HEK293 (cell line): ENCODE measurements at regions not wholly inside any gene's neighbourhood (a gene's known extent, or its start where the extent isn't known, plus 50 kb on each side); places are given as distances from the start of the nearest gene placed in this dataset.
"Not testable (repeated sequence)": the region's sequence is repeated elsewhere in the genome, so short reads cannot be mapped to it uniquely, and the experiment has no call there.

Experiments used
- CTCF ChIA-PET: fragments of 350-600 bp; formaldehyde crosslinking; extraction: SDS; loops from one replicate; lab custom pipeline; 2021; ENCODE audit warnings: antibody characterized with exemption; lab: Yijun Ruan, JAX
- POLR2A ChIA-PET: fragments of 300-600 bp; formaldehyde crosslinking; extraction: SDS; loops from one replicate; lab custom pipeline; 2020; ENCODE audit warnings: antibody characterized with exemption, inconsistent platforms; lab: Yijun Ruan, JAX
- H3K27ac ChIP-seq: fragments of 200-500 bp; sonication (Bioruptor generic); 2 replicates; pipeline ENCODE4 v1.5.1; 2014; ENCODE audit warnings: low read depth, low read length, control low read depth, inconsistent platforms; ENCODE audit errors: extremely low read depth
- H3K36me3 ChIP-seq, 2 experiments: fragments of 200-500 bp in 1 of 2; sonication (Bioruptor generic) in 1 of 2; 1 replicate in 1 of 2; 2 replicates in 1 of 2; pipeline ENCODE4 v1.5.1; 2014 to 2017; ENCODE audit warnings: inconsistent platforms in 2 of 2, low read length in 2 of 2; ENCODE audit not compliant: control insufficient read depth in 2 of 2, insufficient read depth in 1 of 2
- H3K4me1 ChIP-seq: fragments of 200-500 bp; sonication (Bioruptor generic); 2 replicates; pipeline ENCODE4 v1.5.1; 2014; ENCODE audit warnings: mild to moderate bottlenecking, low read length, inconsistent platforms; ENCODE audit not compliant: control insufficient read depth, insufficient read depth
- H3K4me3 ChIP-seq: 2 replicates; pipeline ENCODE4 v1.5.1; 2011; ENCODE audit warnings: low read depth, mild to moderate bottlenecking, control low read depth, low read length, moderate library complexity
- H3K9me3 ChIP-seq: fragments of 200-500 bp; sonication (Bioruptor generic); 2 replicates; pipeline ENCODE4 v1.5.1; 2014; ENCODE audit warnings: low read depth, low read length, inconsistent platforms; ENCODE audit not compliant: control insufficient read depth, insufficient read depth
- BCL11A ChIP-seq: fragments of 450-650 bp; formaldehyde crosslinking; IDR thresholded peaks from 2 replicates; pipeline ENCODE4 v1.5.1; 2016; ENCODE audit warnings: low read depth, missing biosample characterization, missing genetic modification characterization
- CTCF ChIP-seq: fragments of 450-650 bp; formaldehyde crosslinking; IDR thresholded peaks from 2 replicates; pipeline ENCODE4 v1.5.1; 2016; ENCODE audit warnings: missing biosample characterization, missing genetic modification characterization
- IKZF3 ChIP-seq: fragments of 450-650 bp; IDR thresholded peaks from 2 replicates; pipeline ENCODE4 v1.5.0; 2018; ENCODE audit warnings: missing biosample characterization, mild to moderate bottlenecking, missing genetic modification characterization, moderate library complexity
- SP3 ChIP-seq: fragments of 450-650 bp; formaldehyde crosslinking; IDR thresholded peaks from 2 replicates; pipeline ENCODE4 v1.5.1; 2016; ENCODE audit warnings: missing biosample characterization, missing genetic modification characterization
- ZBTB11 ChIP-seq: fragments of 450-650 bp; formaldehyde crosslinking; conservative IDR thresholded peaks from 2 replicates; pipeline ENCODE4 v1.5.1; 2016; ENCODE audit warnings: low read depth, missing biosample characterization, missing genetic modification characterization
- ZIC2 ChIP-seq: fragments of 450-650 bp; formaldehyde crosslinking; IDR thresholded peaks from 2 replicates; pipeline ENCODE4 v1.5.1; 2016; ENCODE audit warnings: missing biosample characterization, missing genetic modification characterization
- ZNF140 ChIP-seq: fragments of 450-650 bp; formaldehyde crosslinking; IDR thresholded peaks from 2 replicates; pipeline ENCODE4 v1.5.1; 2016; ENCODE audit warnings: missing biosample characterization, missing genetic modification characterization
- ZNF184 ChIP-seq: fragments of 450-650 bp; IDR thresholded peaks from 2 replicates; pipeline ENCODE4 v1.5.1; 2018; ENCODE audit warnings: missing biosample characterization, mild to moderate bottlenecking, missing genetic modification characterization
- ZNF2 ChIP-seq: fragments of 450-650 bp; formaldehyde crosslinking; IDR thresholded peaks from 2 replicates; pipeline ENCODE4 v1.5.1; 2016; ENCODE audit warnings: missing biosample characterization, missing genetic modification characterization
- ZNF211 ChIP-seq: fragments of 450-650 bp; formaldehyde crosslinking; IDR thresholded peaks from 2 replicates; pipeline ENCODE4 v1.5.1; 2016; ENCODE audit warnings: low read depth, missing biosample characterization, missing genetic modification characterization
- ZNF223 ChIP-seq: fragments of 450-650 bp; formaldehyde crosslinking; IDR thresholded peaks from 2 replicates; pipeline ENCODE4 v1.5.1; 2016; ENCODE audit warnings: missing biosample characterization, missing genetic modification characterization
- ZNF248 ChIP-seq: fragments of 450-650 bp; formaldehyde crosslinking; IDR thresholded peaks from 2 replicates; pipeline ENCODE4 v1.5.1; 2017; ENCODE audit warnings: missing biosample characterization, missing genetic modification characterization
- ZNF366 ChIP-seq: fragments of 450-650 bp; formaldehyde crosslinking; conservative IDR thresholded peaks from 2 replicates; pipeline ENCODE4 v1.5.1; 2016; ENCODE audit warnings: missing biosample characterization, missing genetic modification characterization
- ZNF398 ChIP-seq: fragments of 450-650 bp; formaldehyde crosslinking; IDR thresholded peaks from 2 replicates; pipeline ENCODE4 v1.5.1; 2017; ENCODE audit warnings: missing biosample characterization, missing genetic modification characterization
- ZNF449 ChIP-seq: fragments of 450-650 bp; formaldehyde crosslinking; IDR thresholded peaks from 2 replicates; pipeline ENCODE4 v1.5.1; 2017; ENCODE audit warnings: missing biosample characterization, mild to moderate bottlenecking, missing genetic modification characterization, moderate library complexity
- ZNF510 ChIP-seq: fragments of 450-650 bp; formaldehyde crosslinking; IDR thresholded peaks from 2 replicates; pipeline ENCODE4 v1.5.1; 2018; ENCODE audit warnings: mild to moderate bottlenecking, missing genetic modification characterization, missing biosample characterization; ENCODE audit not compliant: insufficient replicate concordance
- ZNF521 ChIP-seq: fragments of 450-650 bp; formaldehyde crosslinking; IDR thresholded peaks from 2 replicates; pipeline ENCODE4 v1.5.1; 2017; ENCODE audit warnings: missing biosample characterization, mild to moderate bottlenecking, missing genetic modification characterization
- ZNF529 ChIP-seq: fragments of 450-650 bp; formaldehyde crosslinking; IDR thresholded peaks from 2 replicates; pipeline ENCODE4 v1.5.1; 2017; ENCODE audit warnings: missing genetic modification characterization, missing biosample characterization; ENCODE audit not compliant: insufficient replicate concordance
- ZNF623 ChIP-seq: fragments of 450-650 bp; formaldehyde crosslinking; IDR thresholded peaks from 2 replicates; pipeline ENCODE4 v1.5.1; 2016; ENCODE audit warnings: missing biosample characterization, missing genetic modification characterization
- ZNF624 ChIP-seq: fragments of 450-650 bp; formaldehyde crosslinking; IDR thresholded peaks from 2 replicates; pipeline ENCODE4 v1.5.1; 2017; ENCODE audit warnings: missing biosample characterization, missing genetic modification characterization
- ZNF654 ChIP-seq: fragments of 450-650 bp; formaldehyde crosslinking; IDR thresholded peaks from 2 replicates; pipeline ENCODE4 v1.5.1; 2016; ENCODE audit warnings: low read depth, missing biosample characterization, missing genetic modification characterization
- ZSCAN5A ChIP-seq: fragments of 450-650 bp; formaldehyde crosslinking; IDR thresholded peaks from 2 replicates; pipeline ENCODE4 v1.5.1; 2016; ENCODE audit warnings: missing biosample characterization, missing genetic modification characterization

- TF ChIP-seq ZNF398 (tag by site-specific recombination), result no peak
- no peak for TF ChIP-seq ZNF624 (tag by site-specific recombination)
- no peak for TF ChIP-seq ZNF2 (tag by site-specific recombination)
- no peak for TF ChIP-seq ZNF223 (tag by site-specific recombination)
- TF ChIP-seq CTCF (tag by site-specific recombination), result no peak
- no peak for TF ChIP-seq ZNF449 (tag by site-specific recombination)
- no peak for TF ChIP-seq ZNF211 (tag by site-specific recombination)
- no peak for TF ChIP-seq ZNF654
Measured at GRCh38 chr11:100600941-100601340, 86.1 kb upstream of the ARHGAP42 start (continued).

GRCh38 chr11:100602716-100603115 is 84.4 kb upstream of the ARHGAP42 start:
- H3K4me3 ChIP-seq, result no peak overlapping the region
- POLR2A ChIA-PET, result no interaction called here
- no peaks in the 10 kb centered on the region for H3K4me1 ChIP-seq
- H3K9me3 ChIP-seq, result no peaks in the 10 kb centered on the region
- TF ChIP-seq SP3 (tag by site-specific recombination) (no peak), ZNF140 (tag by site-specific recombination) (no peak), ZNF623 (no peak), ZIC2 (tag by site-specific recombination) (no peak), ZNF248 (tag by site-specific recombination) (no peak), IKZF3 (tag by site-specific recombination) (no peak), ZNF510 (tag by site-specific recombination) (no peak), ZNF366 (no peak), BCL11A (tag by site-specific recombination) (no peak), ZBTB11 (tag by site-specific recombination) (no peak), ZNF184 (tag by site-specific recombination) (no peak), ZNF529 (tag by site-specific recombination) (no peak), ZSCAN5A (no peak), ZNF521 (no peak)
- CTCF ChIA-PET, result interaction anchor here (0.6 kb wide), 1 partner anchor 20 kb away, joined by 4 read pairs; no protein-coding TSS in a partner anchor
- no peaks in the 10 kb centered on the region for H3K36me3 ChIP-seq
- no peak overlapping the region for H3K27ac ChIP-seq

GRCh38 chr11:100607761-100608160 is 79.3 kb upstream of the ARHGAP42 start:
- CTCF ChIA-PET, H3K36me3 ChIP-seq, H3K4me3 ChIP-seq, H3K27ac ChIP-seq, H3K4me1 ChIP-seq, POLR2A ChIA-PET, H3K9me3 ChIP-seq: not testable (repeated sequence)
